GM10847 (cell line): ENCODE measurements at regions not wholly inside any gene's neighbourhood (a gene's known extent, or its start where the extent isn't known, plus 50 kb on each side); places are given as distances from the start of the nearest gene placed in this dataset.

Experiments
- POLR2A ChIP-seq: IDR thresholded peaks from 2 replicates; pipeline ENCODE4 v1.6.1; 2011; ENCODE audit not compliant: insufficient read length; ENCODE audit errors: extremely low read depth

DNA sequence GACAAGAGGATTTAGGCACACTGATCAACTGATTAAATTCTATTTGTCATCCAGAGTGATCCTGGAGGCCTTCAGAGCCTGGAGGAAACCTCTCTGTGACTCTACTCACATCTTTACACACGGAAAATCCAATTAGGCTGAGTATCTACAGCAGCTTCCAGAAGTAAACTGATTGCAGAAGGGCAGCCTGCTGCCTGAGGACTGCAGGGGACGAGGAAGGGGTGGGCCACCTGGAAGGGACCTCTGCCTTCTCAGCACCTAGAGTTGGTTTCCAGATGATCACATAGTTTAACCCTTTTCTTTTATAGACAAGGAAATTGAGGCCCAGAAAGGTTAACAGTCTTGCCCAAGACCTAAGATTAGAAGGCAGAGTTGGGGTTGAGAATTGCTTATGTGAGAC is 206.1 kb downstream of the DAD1 start:
- TF ChIP-seq POLR2A: no peak

GRCh38 chr14:22382395-22382794 is 206.6 kb downstream of the DAD1 start:
- no peak for TF ChIP-seq POLR2A

- no peak for TF ChIP-seq POLR2A
Observed at GRCh38 chr14:22381766-22382165, 207.3 kb downstream of the DAD1 start.

- TF ChIP-seq POLR2A: no peak
Observed at GRCh38 chr14:22381408-22381760, 207.6 kb downstream of the DAD1 start.

DNA sequence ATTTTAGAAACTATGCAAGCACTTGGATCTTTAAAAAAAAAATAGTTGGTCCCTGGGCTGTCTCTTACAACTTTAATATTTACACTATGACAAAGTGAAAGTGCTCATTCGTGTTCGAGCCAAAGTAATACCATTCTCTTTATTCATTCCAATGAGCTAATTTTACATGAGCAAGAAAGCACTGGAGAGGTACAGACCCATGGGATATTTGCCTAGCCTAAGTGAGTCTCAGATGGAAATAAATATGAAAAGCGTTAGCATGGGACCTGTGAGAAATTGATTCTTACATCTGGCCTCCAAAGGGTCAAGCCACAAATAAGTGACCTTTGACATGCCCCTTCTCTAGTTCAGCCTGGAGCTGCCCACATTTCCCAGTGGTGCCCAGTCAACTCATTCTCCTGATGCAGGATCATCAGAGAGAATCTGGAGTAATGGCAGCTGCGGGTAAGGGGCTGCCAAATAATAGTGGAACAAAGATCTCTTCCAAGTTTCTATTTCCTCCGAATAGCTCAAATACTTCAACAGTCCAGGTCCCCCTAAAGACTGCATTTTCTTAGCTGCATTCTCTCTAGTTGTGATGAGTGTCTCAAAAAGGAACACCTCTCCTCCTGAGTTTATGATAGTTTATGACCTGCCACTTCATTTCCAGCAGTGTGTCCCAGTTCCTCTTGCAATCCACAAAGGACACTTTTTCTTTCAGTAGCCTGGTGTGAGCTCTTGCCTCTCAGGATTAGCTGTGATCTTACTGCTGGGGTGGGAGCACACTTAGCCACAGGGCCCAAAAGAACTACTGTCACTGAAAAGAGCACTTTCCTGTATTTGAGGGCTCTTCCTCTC is 208.2 kb downstream of the DAD1 start:
- TF ChIP-seq POLR2A: no peak

GRCh38 chr14:22379727-22380126 is 209.3 kb downstream of the DAD1 start:
- no peak for TF ChIP-seq POLR2A

DNA sequence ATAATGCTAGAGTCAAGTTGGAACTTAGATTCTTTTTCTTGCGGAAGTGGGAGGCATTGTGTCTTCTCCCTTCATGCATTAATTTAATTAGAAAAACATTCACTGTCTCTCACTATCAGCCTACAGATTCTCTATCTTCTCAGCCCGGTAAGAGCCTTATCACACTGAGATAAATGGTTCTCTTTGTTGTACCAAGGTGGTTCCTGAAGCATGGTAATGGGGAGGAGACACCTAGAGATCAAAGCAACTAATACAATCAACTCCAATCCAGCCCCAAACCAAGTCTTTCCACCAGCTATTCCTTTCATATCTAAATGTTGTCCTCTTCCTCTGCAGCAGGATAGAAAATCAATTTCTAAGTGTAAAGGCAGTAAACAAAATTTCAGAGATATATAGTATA is 210.8 kb downstream of the DAD1 start:
- no peak for TF ChIP-seq POLR2A

DNA sequence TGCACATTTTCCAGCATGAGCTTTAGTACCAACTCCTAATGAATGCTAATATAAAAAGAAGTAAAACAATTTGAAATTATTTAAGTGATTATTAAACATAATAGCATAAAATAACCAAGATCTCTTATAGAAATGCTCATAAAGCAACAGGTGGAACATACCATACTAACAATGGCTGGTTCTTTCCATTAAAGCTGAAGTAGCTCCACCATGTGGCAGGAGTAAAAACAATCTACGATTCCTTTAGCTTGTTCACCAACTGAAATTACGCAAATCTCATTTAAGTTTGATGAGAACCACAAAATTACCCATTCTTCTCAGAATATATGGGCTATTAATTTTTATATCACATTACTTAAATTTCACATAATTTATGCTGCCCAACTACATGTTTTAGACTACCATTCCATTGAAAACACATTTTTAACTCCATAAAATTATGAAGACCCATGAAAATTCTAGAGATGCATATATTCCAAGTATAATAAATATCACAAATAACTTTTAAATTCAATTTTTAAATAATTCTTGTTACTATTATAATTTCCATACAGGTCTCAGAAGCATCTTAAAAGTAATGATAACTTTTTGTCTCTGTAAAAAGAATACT is 213.6 kb downstream of the DAD1 start:
- TF ChIP-seq POLR2A: no peak

GRCh38 chr14:22370084-22370847 is 218.8 kb downstream of the DAD1 start:
- no peak for TF ChIP-seq POLR2A

DNA sequence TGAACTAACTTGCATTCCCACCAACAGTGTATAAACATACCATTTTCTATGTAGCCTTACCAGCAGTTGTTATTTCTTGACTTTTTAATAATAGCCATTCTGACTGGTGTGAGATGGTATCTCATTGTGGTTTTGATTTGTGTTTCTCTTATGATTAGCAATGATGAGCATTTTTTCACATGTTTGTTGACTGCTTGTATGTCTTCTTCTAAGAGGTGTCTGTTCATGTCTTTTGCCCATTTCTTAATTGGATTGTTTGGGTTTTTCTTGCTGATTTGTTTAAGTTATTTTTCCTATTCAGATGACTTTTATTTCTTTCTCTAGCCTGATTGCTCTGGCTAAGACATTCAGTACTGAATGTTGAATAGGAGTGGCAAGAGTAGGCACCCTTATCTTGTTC is 230.3 kb downstream of the DAD1 start:
- TF ChIP-seq POLR2A: no peak

DNA sequence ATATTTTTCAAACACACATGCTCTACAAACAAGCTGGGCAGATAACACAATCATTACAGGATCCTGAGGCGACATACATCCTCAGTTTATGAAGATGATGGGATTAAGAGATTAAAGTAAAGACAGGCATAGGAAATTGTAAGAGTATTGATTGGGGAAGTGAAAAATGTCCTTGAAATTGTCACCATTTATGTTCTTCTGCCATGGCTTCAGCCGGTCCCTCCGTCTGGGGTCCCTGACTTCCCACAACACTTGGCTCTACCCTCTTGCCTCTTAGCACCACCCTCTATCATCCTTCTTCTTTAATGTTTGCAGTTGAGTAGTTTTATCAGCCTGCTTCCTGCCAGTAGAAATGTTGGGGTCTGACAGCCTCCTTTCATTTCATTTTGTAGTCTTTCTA is 244.4 kb downstream of the DAD1 start:
- TF ChIP-seq POLR2A: no peak

GRCh38 chr14:22341049-22341448 is 248.0 kb downstream of the DAD1 start:
- no peak for TF ChIP-seq POLR2A

DNA sequence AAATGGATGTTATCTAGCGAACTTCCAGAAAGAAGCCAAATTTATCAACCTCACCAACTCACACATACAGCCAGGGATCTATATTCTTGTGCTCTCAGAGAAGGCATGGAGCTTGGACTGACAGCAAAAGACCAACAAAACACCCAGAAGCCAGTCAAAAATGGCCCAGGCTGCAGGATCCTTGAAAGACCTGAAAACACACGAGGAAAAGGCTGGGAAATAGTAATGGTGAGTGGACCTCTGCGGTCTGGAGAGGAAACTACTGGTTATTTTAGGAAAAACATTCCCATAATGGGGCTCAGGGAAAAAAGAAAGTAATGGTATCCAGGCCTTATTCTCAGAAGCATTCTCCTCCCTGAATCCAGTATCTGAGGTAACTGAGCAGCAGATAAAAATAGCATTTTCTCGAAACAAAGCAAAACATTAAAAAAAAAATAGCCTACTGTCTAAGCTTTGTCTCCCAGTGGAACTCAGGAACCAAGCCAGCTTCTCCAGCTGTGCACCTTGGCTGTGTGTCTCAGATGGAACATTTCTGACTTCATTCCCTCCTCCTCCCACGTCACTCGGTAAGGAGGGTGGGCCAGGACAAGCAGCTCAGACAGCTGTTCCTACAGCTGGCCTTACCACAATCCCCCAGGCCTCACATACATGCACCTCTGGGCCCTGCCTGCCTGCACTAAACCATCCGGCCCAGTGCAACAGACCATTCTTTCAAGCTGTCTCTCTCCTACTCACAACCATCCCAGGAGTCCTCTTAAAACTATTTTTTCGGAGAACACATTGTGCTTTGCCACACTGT is 249.9 kb downstream of the DAD1 start:
- no peak for TF ChIP-seq POLR2A

- no peak for TF ChIP-seq POLR2A
Observed at GRCh38 chr14:22338381-22338780, 250.6 kb downstream of the DAD1 start.

DNA sequence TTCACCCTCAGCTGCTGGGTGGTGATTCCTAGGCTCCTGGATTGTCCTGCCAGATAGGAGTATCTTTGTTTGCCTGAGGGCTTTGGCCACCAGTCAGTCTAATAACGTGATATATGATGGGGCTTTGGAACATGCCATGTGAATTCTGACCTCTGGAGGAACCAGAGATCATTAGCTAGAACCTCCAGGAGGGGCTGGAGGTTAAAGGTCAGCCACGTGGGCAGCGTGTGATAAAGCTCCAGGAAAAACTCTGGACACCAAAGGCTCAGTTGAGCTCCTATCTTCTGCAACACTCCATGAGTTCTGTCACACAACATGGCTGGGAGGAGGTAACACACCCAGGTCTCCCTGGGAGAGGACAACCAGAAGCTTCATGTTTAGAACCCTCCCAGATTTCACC is 251.1 kb downstream of the DAD1 start:
- no peak for TF ChIP-seq POLR2A
